Astrocyte of the spinal cord (primary cell): ENCODE measurements at regions not wholly inside any gene's neighbourhood (a gene's known extent, or its start where the extent isn't known, plus 50 kb on each side); places are given as distances from the start of the nearest gene placed in this dataset.
"Not testable (repeated sequence)": the region's sequence is repeated elsewhere in the genome, so short reads cannot be mapped to it uniquely, and the experiment has no call there.

Source experiments
- DNase-seq: peaks from one replicate; pipeline ENCODE4 v3.0.0; 2011; ENCODE audit warnings: low read depth, low spot score
- H3K4me3 ChIP-seq: 2 replicates; pipeline ENCODE4 v1.5.1; 2011; ENCODE audit warnings: low read depth, mild to moderate bottlenecking, low read length, moderate library complexity
- CTCF ChIP-seq: IDR thresholded peaks from 2 replicates; pipeline ENCODE4 v1.5.1; 2012; ENCODE audit warnings: low read depth, mild to moderate bottlenecking, low read length, inconsistent platforms
- in situ Hi-C: cut with HindIII; loops from 2 replicates; pipeline ENCODE4 v1.10.0; 2017; ENCODE audit warnings: low sequenced_read_pairs

- DNase-seq, result no peak
- no peak for TF ChIP-seq CTCF
- in situ Hi-C loops, result no loop called here
- no peak overlapping the region for H3K4me3 ChIP-seq
Observed at GRCh38 chr11:134975866-134976376, 563.9 kb upstream of the B3GAT1 start.

- in situ Hi-C loops, result no loop called here
- DNase-seq, result no peak
- no peak overlapping the region for H3K4me3 ChIP-seq
- TF ChIP-seq CTCF, result no peak
Observed at GRCh38 chr11:134973801-134974200, 561.8 kb upstream of the B3GAT1 start.

GRCh38 chr11:134971381-134971780 lies 559.3 kb upstream of the B3GAT1 start:
- DNase-seq, result no peak
- H3K4me3 ChIP-seq, result no peak overlapping the region
- TF ChIP-seq CTCF, result no peak
- in situ Hi-C loops, result no loop called here

- no peak for DNase-seq
- H3K4me3 ChIP-seq, result no peak overlapping the region
- TF ChIP-seq CTCF, result no peak
- in situ Hi-C loops, result no loop called here
Observed at GRCh38 chr11:134967746-134968145, 555.7 kb upstream of the B3GAT1 start.

- in situ Hi-C loops, H3K4me3 ChIP-seq, DNase-seq: not testable (repeated sequence)
Observed at GRCh38 chr11:134961386-134961785, 549.3 kb upstream of the B3GAT1 start.

GRCh38 chr11:134958870-134959269 lies 546.8 kb upstream of the B3GAT1 start:
- no peak overlapping the region for H3K4me3 ChIP-seq
- DNase-seq, result no peak
- in situ Hi-C loops, result no loop called here
- no peak for TF ChIP-seq CTCF

GRCh38 chr11:134958336-134958640 lies 546.2 kb upstream of the B3GAT1 start:
- in situ Hi-C loops, result no loop called here
- no peak overlapping the region for H3K4me3 ChIP-seq
- DNase-seq, result no peak
- TF ChIP-seq CTCF, result no peak
